NCI-H2196 treated with DMSO at 0.1 percent for 48 hours (cell line): ENCODE measurements at regions not wholly inside any gene's neighbourhood (a gene's known extent, or its start where the extent isn't known, plus 50 kb on each side); places are given as distances from the start of the nearest gene placed in this dataset.
"Not testable (repeated sequence)": the region's sequence is repeated elsewhere in the genome, so short reads cannot be mapped to it uniquely, and the experiment has no call there.

Experiments used
- DNase-seq: peaks from one replicate; lab custom pipeline; 2025; ENCODE audit not compliant: unreplicated experiment; lab: John Stamatoyannopoulos, UW

GRCh38 chr18:40120796-40121391, 1834.1 kb upstream of the PIK3C3 start:
- DNase-seq: no peak

- DNase-seq: no peak
These were observed 1834.7 kb upstream of the PIK3C3 start for GRCh38 chr18:40120356-40120755.

GRCh38 chr18:40119581-40119980, 1835.5 kb upstream of the PIK3C3 start:
- not testable (repeated sequence) for DNase-seq

GRCh38 chr18:40110455-40110854, 1844.6 kb upstream of the PIK3C3 start:
- no peak for DNase-seq

- DNase-seq: peak; percentile 7
These were observed 1845.6 kb upstream of the PIK3C3 start for GRCh38 chr18:40109252-40110049.

- DNase-seq: no peak
These were observed 1846.4 kb upstream of the PIK3C3 start for GRCh38 chr18:40108596-40108995.

- no peak for DNase-seq
These were observed 1852.1 kb upstream of the PIK3C3 start for GRCh38 chr18:40102903-40103302.

- DNase-seq: no peak
These were observed 1855.4 kb upstream of the PIK3C3 start for GRCh38 chr18:40099641-40100040.

GRCh38 chr18:40096675-40097074, 1858.4 kb upstream of the PIK3C3 start:
- no peak for DNase-seq

- DNase-seq: no peak
These were observed 1860.6 kb upstream of the PIK3C3 start for GRCh38 chr18:40094441-40094840.

- no peak for DNase-seq
These were observed 1866.9 kb upstream of the PIK3C3 start for GRCh38 chr18:40088130-40088529.

GRCh38 chr18:40079786-40080185, 1875.2 kb upstream of the PIK3C3 start:
- no peak for DNase-seq

GRCh38 chr18:40075616-40076015, 1879.4 kb upstream of the PIK3C3 start:
- no peak for DNase-seq

- no peak for DNase-seq
These were observed 1882.3 kb upstream of the PIK3C3 start for GRCh38 chr18:40072761-40073160.

GRCh38 chr18:40066368-40066767, 1888.7 kb upstream of the PIK3C3 start:
- DNase-seq: no peak

- DNase-seq: no peak
These were observed 1891.5 kb upstream of the PIK3C3 start for GRCh38 chr18:40063488-40063887.

- DNase-seq: no peak
These were observed 1893.9 kb upstream of the PIK3C3 start for GRCh38 chr18:40061086-40061485.

- DNase-seq: no peak
These were observed 1894.5 kb upstream of the PIK3C3 start for GRCh38 chr18:40060562-40060961.

GRCh38 chr18:40058811-40059570, 1896.0 kb upstream of the PIK3C3 start:
- DNase-seq: no peak

- no peak for DNase-seq
These were observed 1898.8 kb upstream of the PIK3C3 start for GRCh38 chr18:40056079-40056692.

GRCh38 chr18:40055262-40055661, 1899.8 kb upstream of the PIK3C3 start:
- DNase-seq: no peak

- DNase-seq: no peak
These were observed 1905.3 kb upstream of the PIK3C3 start for GRCh38 chr18:40049716-40050115.
